ENCODE measurements at regions not wholly inside any gene's neighbourhood (a gene's known extent, or its start where the extent isn't known, plus 50 kb on each side); places are given as distances from the start of the nearest gene placed in this dataset.

GRCh38 chr7:153381275-153382040 is 621.9 kb downstream of the ACTR3B start:
- no peak for DNase-seq (ENCODE audit: extremely low spot score, unreplicated experiment)
- no peaks in the 10 kb centered on the region for H3K36me3 Mint-ChIP-seq
- no peaks in the 10 kb centered on the region for H3K4me1 Mint-ChIP-seq (ENCODE audit: unreplicated experiment)
- peak; percentile 44 for TF ChIP-seq CTCF (conservative IDR thresholded peaks at IDR 0.05)
- no peak overlapping the region for H3K27ac Mint-ChIP-seq
- peaks cover 18% of the 10 kb centered on the region for H3K9me3 Mint-ChIP-seq
- H3K4me3 Mint-ChIP-seq: no peak overlapping the region
- no peaks in the 10 kb centered on the region for H3K27me3 Mint-ChIP-seq

GRCh38 chr7:153382641-153383101 is 623.1 kb downstream of the ACTR3B start:
- TF ChIP-seq CTCF (conservative IDR thresholded peaks at IDR 0.05): no peak
- no peaks in the 10 kb centered on the region for H3K27me3 Mint-ChIP-seq
- H3K4me3 Mint-ChIP-seq: no peak overlapping the region
- no peak overlapping the region for H3K27ac Mint-ChIP-seq
- DNase-seq (ENCODE audit: extremely low spot score, unreplicated experiment): no peak
- no peaks in the 10 kb centered on the region for H3K4me1 Mint-ChIP-seq (ENCODE audit: unreplicated experiment)
- peaks cover 22% of the 10 kb centered on the region for H3K9me3 Mint-ChIP-seq
- H3K36me3 Mint-ChIP-seq: no peaks in the 10 kb centered on the region

- H3K27me3 Mint-ChIP-seq: no peaks in the 10 kb centered on the region
- DNase-seq (ENCODE audit: extremely low spot score, unreplicated experiment): no peak
Measured at GRCh38 chr7:153383781-153384180, 624.2 kb downstream of the ACTR3B start.

GRCh38 chr7:153385502-153385901 is 626.0 kb downstream of the ACTR3B start:
- DNase-seq (ENCODE audit: extremely low spot score, unreplicated experiment): no peak
- Mint-ChIP-seq H3K9me3 (peaks cover 21% of the 10 kb centered on the region), H3K27me3 (no peaks in the 10 kb centered on the region), H3K4me3 (no peak overlapping the region), H3K36me3 (no peaks in the 10 kb centered on the region), H3K27ac (no peak overlapping the region), H3K4me1 (ENCODE audit: unreplicated experiment) (no peaks in the 10 kb centered on the region)
- no peak for TF ChIP-seq CTCF (conservative IDR thresholded peaks at IDR 0.05)

More at GRCh38 chr7:153383781-153384180, 624.2 kb downstream of the ACTR3B start:
- Mint-ChIP-seq H3K36me3 (no peaks in the 10 kb centered on the region), H3K27ac (no peak overlapping the region), H3K4me1 (ENCODE audit: unreplicated experiment) (no peaks in the 10 kb centered on the region), H3K9me3 (peaks cover 27% of the 10 kb centered on the region), H3K4me3 (no peak overlapping the region)
- TF ChIP-seq CTCF (conservative IDR thresholded peaks at IDR 0.05): no peak

- H3K27me3 Mint-ChIP-seq: no peaks in the 10 kb centered on the region
- no peak overlapping the region for H3K4me3 Mint-ChIP-seq
- H3K9me3 Mint-ChIP-seq: peaks cover 27% of the 10 kb centered on the region
- no peak overlapping the region for H3K27ac Mint-ChIP-seq
- H3K36me3 Mint-ChIP-seq: no peaks in the 10 kb centered on the region
- DNase-seq (ENCODE audit: extremely low spot score, unreplicated experiment): no peak
- H3K4me1 Mint-ChIP-seq (ENCODE audit: unreplicated experiment): no peaks in the 10 kb centered on the region
- TF ChIP-seq CTCF (conservative IDR thresholded peaks at IDR 0.05): no peak
Measured at GRCh38 chr7:153386556-153386955, 627.0 kb downstream of the ACTR3B start.
